BJ (cell line): ENCODE measurements at regions not wholly inside any gene's neighbourhood (a gene's known extent, or its start where the extent isn't known, plus 50 kb on each side); places are given as distances from the start of the nearest gene placed in this dataset.
"Not testable (repeated sequence)": the region's sequence is repeated elsewhere in the genome, so short reads cannot be mapped to it uniquely, and the experiment has no call there.

Experiments used
- CTCF ChIA-PET: fragments of 350-600 bp; formaldehyde crosslinking; extraction: SDS; loops from one replicate; lab custom pipeline; 2021; ENCODE audit warnings: antibody characterized with exemption, inconsistent platforms; lab: Yijun Ruan, JAX
- POLR2A ChIA-PET: fragments of 300-600 bp; sonication (Branson Sonifier 250); formaldehyde crosslinking; extraction: SDS; loops from one replicate; lab custom pipeline; 2021; ENCODE audit warnings: antibody characterized with exemption; lab: Charles Lee
- DNase-seq: peaks from one replicate; pipeline ENCODE4 v3.0.0-alpha.2; 2011; ENCODE audit warnings: low read depth
- H3K27me3 ChIP-seq: 2 replicates; pipeline ENCODE4 v1.6.0; 2011; ENCODE audit warnings: low read length; ENCODE audit not compliant: control insufficient read depth, insufficient read depth
- H3K36me3 ChIP-seq: 2 replicates; pipeline ENCODE4 v1.5.1; 2011; ENCODE audit warnings: low read length; ENCODE audit not compliant: control insufficient read depth, insufficient read depth
- H3K4me3 ChIP-seq: 2 replicates; pipeline ENCODE4 v1.5.1; 2011; ENCODE audit warnings: low read depth, mild to moderate bottlenecking, control low read depth, low read length
- CTCF ChIP-seq: IDR thresholded peaks from 2 replicates; pipeline ENCODE4 v1.5.1; 2011; ENCODE audit warnings: low read depth, mild to moderate bottlenecking, control low read depth, inconsistent platforms, low read length, moderate library complexity; ENCODE audit not compliant: insufficient read depth

DNA sequence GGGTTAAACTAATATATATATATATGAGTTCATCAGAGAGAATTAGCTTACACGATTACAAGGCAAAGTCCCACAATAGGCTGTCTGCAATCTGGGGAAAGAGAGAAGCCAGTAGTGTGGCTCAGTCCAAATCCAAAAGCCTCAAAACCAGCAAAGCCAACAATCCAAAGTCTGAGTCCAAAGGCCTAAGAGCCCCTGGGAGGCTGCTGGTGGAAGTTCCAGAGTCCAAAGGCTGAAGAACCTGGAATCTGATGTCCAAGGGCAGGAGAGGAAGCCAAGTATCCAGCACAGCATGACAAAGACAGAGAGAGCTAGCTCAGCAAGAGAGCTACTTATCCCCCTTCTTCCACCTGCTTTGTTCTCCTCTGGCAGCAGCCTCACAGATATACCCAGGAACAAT, 274.7 kb upstream of the ID4 start:
- Histone ChIP-seq H3K36me3 (no peaks in the 10 kb centered on the region), H3K27me3 (no peaks in the 10 kb centered on the region), H3K4me3 (no peak overlapping the region)
- ChIA-PET POLR2A (no interaction called here), CTCF (no interaction called here)
- no peak for DNase-seq
- no peak for TF ChIP-seq CTCF

DNA sequence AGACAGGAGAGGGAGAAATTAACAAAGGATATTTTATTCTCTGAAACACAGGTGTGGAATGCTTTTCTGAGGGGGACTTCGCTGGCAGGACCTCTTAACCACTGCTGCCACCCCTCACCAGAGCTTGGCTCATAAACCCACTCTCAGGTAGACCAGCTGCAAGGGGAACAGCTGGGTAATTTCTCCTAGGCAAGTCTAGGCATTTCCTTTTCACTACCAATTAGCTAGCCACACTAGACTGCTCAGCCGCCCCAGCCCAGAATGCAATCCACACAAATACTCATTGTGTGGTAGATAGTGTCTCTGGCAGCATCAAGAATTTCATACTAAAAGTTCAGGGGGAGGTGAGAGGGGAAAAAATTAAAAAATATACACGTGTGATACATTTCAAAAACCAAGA, 267.6 kb upstream of the ID4 start:
- H3K4me3 ChIP-seq, result no peak overlapping the region
- ChIA-PET CTCF (no interaction called here), POLR2A (no interaction called here)
- no peak for DNase-seq
- H3K27me3 ChIP-seq, result no peaks in the 10 kb centered on the region
- H3K36me3 ChIP-seq, result no peaks in the 10 kb centered on the region
- TF ChIP-seq CTCF, result no peak

- CTCF ChIA-PET, result interaction anchor here (0.9 kb wide), 1 partner anchor 42 kb away, joined by 3 read pairs; no protein-coding TSS in a partner anchor
- no peak for DNase-seq
- H3K36me3 ChIP-seq, result no peaks in the 10 kb centered on the region
- no peaks in the 10 kb centered on the region for H3K27me3 ChIP-seq
- H3K4me3 ChIP-seq, result no peak overlapping the region
- POLR2A ChIA-PET, result no interaction called here
- TF ChIP-seq CTCF, result no peak
Measured at GRCh38 chr6:19571176-19571575, 266.0 kb upstream of the ID4 start.

- DNase-seq, result peak; percentile 9
- TF ChIP-seq CTCF, result no peak
- no peak overlapping the region for H3K4me3 ChIP-seq
- ChIA-PET POLR2A (no interaction called here), CTCF (no interaction called here)
- H3K36me3 ChIP-seq, result no peaks in the 10 kb centered on the region
- H3K27me3 ChIP-seq, result no peaks in the 10 kb centered on the region
Measured at GRCh38 chr6:19578481-19578880, 258.7 kb upstream of the ID4 start.

DNA sequence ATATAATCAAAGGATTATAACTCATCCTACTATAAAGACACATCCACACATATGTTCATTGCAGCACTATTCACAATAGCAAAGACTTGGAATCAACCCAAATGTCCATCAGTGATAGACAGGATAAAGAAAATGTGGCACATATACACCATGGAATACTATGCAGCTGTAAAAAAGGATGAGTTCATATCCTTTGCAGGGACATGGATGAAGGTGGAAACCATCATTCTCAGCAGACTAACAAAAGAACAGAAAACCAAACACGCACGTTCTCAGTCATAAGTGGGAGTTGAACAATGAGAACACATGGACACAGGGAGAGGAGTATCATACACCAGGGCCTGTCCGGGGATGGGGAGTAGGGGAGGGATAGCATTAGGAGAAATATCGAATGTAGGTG, 253.0 kb upstream of the ID4 start:
- CTCF ChIA-PET, H3K36me3 ChIP-seq: not testable (repeated sequence)

DNA sequence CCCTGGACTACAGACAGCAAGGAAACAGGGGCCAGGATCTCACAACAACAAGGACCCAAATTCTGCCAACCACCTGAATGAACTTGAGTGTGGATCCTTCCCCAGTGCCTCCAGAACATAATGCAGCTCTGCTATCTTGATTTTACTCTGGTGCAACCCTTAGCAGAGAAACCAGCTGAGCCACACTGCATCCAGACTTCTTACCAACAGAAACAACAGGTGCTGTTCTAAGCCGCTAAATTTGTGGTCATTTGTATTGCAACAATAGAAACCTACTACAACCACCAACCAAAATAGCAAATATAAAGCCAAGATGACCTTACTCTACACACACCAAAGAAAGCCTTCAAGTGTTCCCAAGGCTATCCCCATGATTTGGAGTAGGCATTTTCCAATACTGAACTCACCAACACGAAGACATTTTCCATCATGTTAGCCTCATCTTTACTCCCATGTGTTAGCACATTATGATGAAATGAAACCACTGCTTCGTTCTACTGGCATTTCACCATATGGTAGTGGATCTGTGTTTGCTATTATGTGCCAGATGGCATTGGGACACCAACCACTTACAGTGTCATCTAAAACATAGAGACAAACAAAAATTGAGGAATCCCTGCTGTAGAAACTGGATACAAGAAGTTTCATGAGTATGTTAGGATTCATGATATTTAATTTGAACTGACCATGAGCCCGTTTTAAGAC, 249.8 kb upstream of the ID4 start:
- Histone ChIP-seq H3K36me3 (no peaks in the 10 kb centered on the region), H3K27me3 (no peaks in the 10 kb centered on the region), H3K4me3 (no peak overlapping the region)
- no peak for DNase-seq
- no peak for TF ChIP-seq CTCF
- POLR2A ChIA-PET, result no interaction called here
- CTCF ChIA-PET, result interaction anchor here (0.5 to 0.7 kb wide), 2 partner anchors 31 to 38 kb away, joined by 3 read pairs; no protein-coding TSS in a partner anchor

More for the DNA sequence above, 253.0 kb upstream of the ID4 start:
- DNase-seq, POLR2A ChIA-PET, H3K27me3 ChIP-seq, H3K4me3 ChIP-seq: not testable (repeated sequence)
